Naive B cell (primary cell): ENCODE measurements at regions not wholly inside any gene's neighbourhood (a gene's known extent, or its start where the extent isn't known, plus 50 kb on each side); places are given as distances from the start of the nearest gene placed in this dataset.

ENCODE experiments used
- ATAC-seq, 2 donors: fragments of 150-1000 bp; cut with Tn5 transposase; 2 replicates each; pipeline ENCODE4 v1.10.0; 2021; ENCODE audit warnings: low read depth in 2 of 2, mild to moderate bottlenecking in 2 of 2, moderate library complexity in 2 of 2
- DNase-seq: peaks from one replicate; pipeline ENCODE4 v3.0.0; 2022
- H3K27ac Mint-ChIP-seq, 6 donors: one replicate each; pipeline ENCODE4 v1.8.0; 2020 to 2022; ENCODE audit warnings: mild to moderate bottlenecking in 6 of 6, mixed read lengths in 6 of 6, moderate library complexity in 5 of 6, inconsistent platforms in 2 of 6
- H3K27me3 Mint-ChIP-seq, 3 donors: one replicate each; pipeline ENCODE4 v1.8.0; 2021 to 2022; ENCODE audit warnings: mixed read lengths in 3 of 3, mild to moderate bottlenecking in 1 of 3
- H3K36me3 Mint-ChIP-seq, 2 donors: one replicate each; pipeline ENCODE4 v1.8.0; 2020 to 2022; ENCODE audit warnings: mixed read lengths in 2 of 2, inconsistent platforms in 1 of 2, mild to moderate bottlenecking in 1 of 2
- H3K4me1 Mint-ChIP-seq, 3 donors: one replicate each; pipeline ENCODE4 v1.8.0; 2020 to 2022; ENCODE audit warnings: mixed read lengths in 3 of 3, inconsistent platforms in 1 of 3, mild to moderate bottlenecking in 1 of 3, moderate library complexity in 1 of 3
- H3K4me3 Mint-ChIP-seq, 8 donors: one replicate each; pipeline ENCODE4 v1.8.0; 2020 to 2022; ENCODE audit warnings: mild to moderate bottlenecking in 8 of 8, mixed read lengths in 8 of 8, moderate library complexity in 8 of 8, inconsistent platforms in 2 of 8
- H3K9me3 Mint-ChIP-seq, 7 donors: one replicate each; pipeline ENCODE4 v1.8.0; 2020 to 2022; ENCODE audit warnings: mixed read lengths in 7 of 7, mild to moderate bottlenecking in 5 of 7, inconsistent platforms in 2 of 7, moderate library complexity in 1 of 7

GRCh38 chr2:139079311-139079710 lies 299.1 kb upstream of the NXPH2 start:
- peaks cover 0 to 9% (median 0%) of the 10 kb centered on the region in 7 donors for H3K9me3 Mint-ChIP-seq
- no peaks in the 10 kb centered on the region for H3K27me3 Mint-ChIP-seq
- H3K4me1 Mint-ChIP-seq: no peaks in the 10 kb centered on the region
- H3K4me3 Mint-ChIP-seq: no peak overlapping the region
- ATAC-seq (no peak), DNase-seq (no peak)
- H3K27ac Mint-ChIP-seq: no peak overlapping the region
- no peaks in the 10 kb centered on the region for H3K36me3 Mint-ChIP-seq

- H3K27me3 Mint-ChIP-seq: no peaks in the 10 kb centered on the region
- H3K9me3 Mint-ChIP-seq: peaks cover 0 to 9% (median 0%) of the 10 kb centered on the region in 7 donors
- no peak for ATAC-seq
- H3K4me3 Mint-ChIP-seq: no peak overlapping the region
- H3K4me1 Mint-ChIP-seq: no peaks in the 10 kb centered on the region
- H3K27ac Mint-ChIP-seq: no peak overlapping the region
- H3K36me3 Mint-ChIP-seq: no peaks in the 10 kb centered on the region
- DNase-seq: no peak
Measured at GRCh38 chr2:139078376-139078775, 298.2 kb upstream of the NXPH2 start.

- Mint-ChIP-seq H3K4me1 (no peaks in the 10 kb centered on the region), H3K27me3 (no peaks in the 10 kb centered on the region), H3K36me3 (no peaks in the 10 kb centered on the region), H3K9me3 (peaks cover 0 to 8% (median 0%) of the 10 kb centered on the region in 7 donors), H3K4me3 (no peak overlapping the region), H3K27ac (no peak overlapping the region)
- no peak for ATAC-seq
- DNase-seq: no peak
Measured at GRCh38 chr2:139077099-139077737, 297.0 kb upstream of the NXPH2 start.

- Mint-ChIP-seq H3K4me3 (no peak overlapping the region), H3K4me1 (no peaks in the 10 kb centered on the region), H3K27ac (no peak overlapping the region)
Measured at GRCh38 chr2:139067874-139068273, 287.7 kb upstream of the NXPH2 start.

GRCh38 chr2:139067072-139067471 lies 286.9 kb upstream of the NXPH2 start:
- H3K27ac Mint-ChIP-seq: no peak overlapping the region
- no peaks in the 10 kb centered on the region for H3K27me3 Mint-ChIP-seq
- H3K9me3 Mint-ChIP-seq: peaks cover 0 to 9% (median 0%) of the 10 kb centered on the region in 7 donors
- H3K4me3 Mint-ChIP-seq: no peak overlapping the region
- no peaks in the 10 kb centered on the region for H3K4me1 Mint-ChIP-seq
- DNase-seq (no peak), ATAC-seq (no peak)
- H3K36me3 Mint-ChIP-seq: no peaks in the 10 kb centered on the region

More at GRCh38 chr2:139067874-139068273, 287.7 kb upstream of the NXPH2 start:
- ATAC-seq (no peak), DNase-seq (no peak)
- Mint-ChIP-seq H3K9me3 (peaks cover 0 to 7% (median 0%) of the 10 kb centered on the region in 7 donors), H3K36me3 (no peaks in the 10 kb centered on the region), H3K27me3 (no peaks in the 10 kb centered on the region)

GRCh38 chr2:139064159-139064558 lies 284.0 kb upstream of the NXPH2 start:
- H3K27ac Mint-ChIP-seq: no peak overlapping the region
- no peak overlapping the region for H3K4me3 Mint-ChIP-seq
- DNase-seq (no peak), ATAC-seq (no peak)
- H3K27me3 Mint-ChIP-seq: no peaks in the 10 kb centered on the region
- H3K36me3 Mint-ChIP-seq: no peaks in the 10 kb centered on the region
- H3K4me1 Mint-ChIP-seq: no peaks in the 10 kb centered on the region
- peaks cover 0 to 9% (median 0%) of the 10 kb centered on the region in 7 donors for H3K9me3 Mint-ChIP-seq

- ATAC-seq: no peak
- no peaks in the 10 kb centered on the region for H3K36me3 Mint-ChIP-seq
- peaks cover 0 to 4% (median 0%) of the 10 kb centered on the region in 7 donors for H3K9me3 Mint-ChIP-seq
- H3K27ac Mint-ChIP-seq: no peak overlapping the region
- no peak overlapping the region for H3K4me3 Mint-ChIP-seq
- H3K4me1 Mint-ChIP-seq: no peaks in the 10 kb centered on the region
- DNase-seq: no peak
- H3K27me3 Mint-ChIP-seq: no peaks in the 10 kb centered on the region
Measured at GRCh38 chr2:139059617-139060016, 279.4 kb upstream of the NXPH2 start.

- Mint-ChIP-seq H3K36me3 (no peaks in the 10 kb centered on the region), H3K9me3 (peaks cover 0 to 2% (median 0%) of the 10 kb centered on the region in 7 donors), H3K27me3 (no peaks in the 10 kb centered on the region), H3K27ac (no peak overlapping the region), H3K4me1 (no peaks in the 10 kb centered on the region), H3K4me3 (no peak overlapping the region)
- ATAC-seq (no peak), DNase-seq (no peak)
Measured at GRCh38 chr2:139055202-139055601, 275.0 kb upstream of the NXPH2 start.

GRCh38 chr2:139048017-139048416 lies 267.8 kb upstream of the NXPH2 start:
- Mint-ChIP-seq H3K27ac (no peak overlapping the region), H3K4me3 (no peak overlapping the region), H3K36me3 (no peaks in the 10 kb centered on the region), H3K9me3 (peaks cover 0 to 5% (median 0%) of the 10 kb centered on the region in 7 donors), H3K27me3 (no peaks in the 10 kb centered on the region), H3K4me1 (no peaks in the 10 kb centered on the region)
- no peak for ATAC-seq
- DNase-seq: no peak

GRCh38 chr2:139045524-139045923 lies 265.3 kb upstream of the NXPH2 start:
- Mint-ChIP-seq H3K27ac (no peak overlapping the region), H3K4me1 (no peaks in the 10 kb centered on the region), H3K4me3 (no peak overlapping the region), H3K36me3 (no peaks in the 10 kb centered on the region), H3K27me3 (no peaks in the 10 kb centered on the region), H3K9me3 (peaks cover 0 to 13% (median 0%) of the 10 kb centered on the region in 7 donors)
- ATAC-seq: no peak
- DNase-seq: no peak

- Mint-ChIP-seq H3K4me1 (no peaks in the 10 kb centered on the region), H3K4me3 (no peak overlapping the region), H3K27ac (no peak overlapping the region), H3K36me3 (no peaks in the 10 kb centered on the region), H3K27me3 (no peaks in the 10 kb centered on the region), H3K9me3 (peaks cover 0 to 2% (median 0%) of the 10 kb centered on the region in 7 donors)
- DNase-seq (no peak), ATAC-seq (no peak)
Measured at GRCh38 chr2:139034064-139034463, 253.9 kb upstream of the NXPH2 start.

- DNase-seq (no peak), ATAC-seq (no peak)
- H3K4me1 Mint-ChIP-seq: no peaks in the 10 kb centered on the region
- H3K4me3 Mint-ChIP-seq: no peak overlapping the region
- no peak overlapping the region for H3K27ac Mint-ChIP-seq
- H3K27me3 Mint-ChIP-seq: no peaks in the 10 kb centered on the region
- H3K36me3 Mint-ChIP-seq: no peaks in the 10 kb centered on the region
- peaks cover 0 to 6% (median 0%) of the 10 kb centered on the region in 7 donors for H3K9me3 Mint-ChIP-seq
Measured at GRCh38 chr2:139033300-139033699, 253.1 kb upstream of the NXPH2 start.

- no peak overlapping the region for H3K4me3 Mint-ChIP-seq
- no peaks in the 10 kb centered on the region for H3K27me3 Mint-ChIP-seq
- no peak for ATAC-seq
- DNase-seq: no peak
- no peaks in the 10 kb centered on the region for H3K36me3 Mint-ChIP-seq
- H3K9me3 Mint-ChIP-seq: peaks cover 0 to 13% (median 2%) of the 10 kb centered on the region in 7 donors
- H3K4me1 Mint-ChIP-seq: no peaks in the 10 kb centered on the region
- no peak overlapping the region for H3K27ac Mint-ChIP-seq
Measured at GRCh38 chr2:139031722-139032121, 251.5 kb upstream of the NXPH2 start.

- ATAC-seq: no peak
- no peak overlapping the region for H3K4me3 Mint-ChIP-seq
- no peak for DNase-seq
- no peak overlapping the region for H3K27ac Mint-ChIP-seq
- H3K9me3 Mint-ChIP-seq: peaks cover 8 to 28% (median 17%) of the 10 kb centered on the region in 7 donors
- H3K27me3 Mint-ChIP-seq: no peaks in the 10 kb centered on the region
- H3K36me3 Mint-ChIP-seq: no peaks in the 10 kb centered on the region
- no peaks in the 10 kb centered on the region for H3K4me1 Mint-ChIP-seq
Measured at GRCh38 chr2:139020287-139020686, 240.1 kb upstream of the NXPH2 start.

GRCh38 chr2:139018252-139018651 lies 238.1 kb upstream of the NXPH2 start:
- no peak overlapping the region for H3K27ac Mint-ChIP-seq
- H3K4me1 Mint-ChIP-seq: no peaks in the 10 kb centered on the region
- no peak overlapping the region for H3K4me3 Mint-ChIP-seq
- peaks cover 9 to 31% (median 21%) of the 10 kb centered on the region in 7 donors for H3K9me3 Mint-ChIP-seq
- ATAC-seq: no peak
- no peaks in the 10 kb centered on the region for H3K27me3 Mint-ChIP-seq
- DNase-seq: no peak
- no peaks in the 10 kb centered on the region for H3K36me3 Mint-ChIP-seq
